ENCODE measurements at regions not wholly inside any gene's neighbourhood (a gene's known extent, or its start where the extent isn't known, plus 50 kb on each side); places are given as distances from the start of the nearest gene placed in this dataset.

DNA sequence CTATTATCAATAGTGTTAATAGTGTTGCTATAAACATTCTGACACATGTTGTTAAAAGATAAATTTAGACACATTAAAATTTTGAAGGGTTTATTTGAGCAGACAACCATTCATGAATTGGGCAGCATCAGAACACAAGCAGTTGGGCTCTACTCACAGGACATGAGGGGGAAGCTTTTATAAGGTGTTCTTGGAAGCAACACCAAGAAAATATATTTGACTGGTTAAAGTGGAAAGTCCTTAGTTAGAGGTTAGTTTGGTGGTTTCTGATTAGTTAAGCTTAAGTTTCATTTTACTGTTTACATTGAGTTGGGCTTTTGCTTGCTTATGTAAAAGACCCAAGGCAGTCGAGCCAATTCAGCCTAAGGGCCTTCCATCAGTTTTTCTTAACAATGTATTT lies 220.7 kb downstream of the CD47 start:
- Histone ChIP-seq H3K36me3 (no peaks in the 10 kb centered on the region), H3K9me3 (replicated peaks) (no peaks in the 10 kb centered on the region), H3K27me3 (ENCODE audit: low read depth) (no peaks in the 10 kb centered on the region), H3K4me1 (no peaks in the 10 kb centered on the region), H3K4me3 (no peak overlapping the region), H3K27ac (replicated peaks) (no peak overlapping the region)
- DNase-seq, result no peak
- TF ChIP-seq, protein P1, sequence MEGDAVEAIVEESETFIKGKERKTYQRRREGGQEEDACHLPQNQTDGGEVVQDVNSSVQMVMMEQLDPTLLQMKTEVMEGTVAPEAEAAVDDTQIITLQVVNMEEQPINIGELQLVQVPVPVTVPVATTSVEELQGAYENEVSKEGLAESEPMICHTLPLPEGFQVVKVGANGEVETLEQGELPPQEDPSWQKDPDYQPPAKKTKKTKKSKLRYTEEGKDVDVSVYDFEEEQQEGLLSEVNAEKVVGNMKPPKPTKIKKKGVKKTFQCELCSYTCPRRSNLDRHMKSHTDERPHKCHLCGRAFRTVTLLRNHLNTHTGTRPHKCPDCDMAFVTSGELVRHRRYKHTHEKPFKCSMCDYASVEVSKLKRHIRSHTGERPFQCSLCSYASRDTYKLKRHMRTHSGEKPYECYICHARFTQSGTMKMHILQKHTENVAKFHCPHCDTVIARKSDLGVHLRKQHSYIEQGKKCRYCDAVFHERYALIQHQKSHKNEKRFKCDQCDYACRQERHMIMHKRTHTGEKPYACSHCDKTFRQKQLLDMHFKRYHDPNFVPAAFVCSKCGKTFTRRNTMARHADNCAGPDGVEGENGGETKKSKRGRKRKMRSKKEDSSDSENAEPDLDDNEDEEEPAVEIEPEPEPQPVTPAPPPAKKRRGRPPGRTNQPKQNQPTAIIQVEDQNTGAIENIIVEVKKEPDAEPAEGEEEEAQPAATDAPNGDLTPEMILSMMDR (IDR thresholded peaks at IDR 0.05; ENCODE audit: borderline replicate concordance), result no peak
- intact Hi-C loops (cut with micrococcal nuclease), result no loop called here

DNA sequence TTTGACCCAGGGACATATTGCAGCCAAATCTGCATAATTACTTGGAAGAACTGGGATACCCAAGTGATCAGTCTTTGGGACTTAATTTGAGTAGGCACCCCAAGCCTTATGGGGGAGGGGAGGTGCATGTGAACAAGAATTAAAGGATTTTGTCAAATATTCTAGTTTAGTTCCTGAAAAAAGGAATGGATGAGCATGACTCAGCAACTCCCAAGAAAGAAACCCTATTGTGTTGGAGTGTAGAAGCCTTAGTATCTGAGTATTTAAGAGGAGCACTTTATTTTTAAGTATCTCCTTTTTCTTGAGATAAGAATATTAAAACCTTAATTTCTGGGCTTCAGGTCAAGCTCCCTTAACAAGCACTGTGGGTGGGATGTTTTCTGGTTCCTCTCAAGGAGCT lies 222.4 kb downstream of the CD47 start:
- intact Hi-C loops (cut with micrococcal nuclease), result no loop called here
- Histone ChIP-seq H3K4me3 (no peak overlapping the region), H3K27ac (replicated peaks) (no peak overlapping the region), H3K36me3 (no peaks in the 10 kb centered on the region), H3K27me3 (ENCODE audit: low read depth) (no peaks in the 10 kb centered on the region), H3K4me1 (no peaks in the 10 kb centered on the region), H3K9me3 (replicated peaks) (no peaks in the 10 kb centered on the region)
- DNase-seq, result no peak
- TF ChIP-seq, protein P1 (IDR thresholded peaks at IDR 0.05; ENCODE audit: borderline replicate concordance), result no peak

DNA sequence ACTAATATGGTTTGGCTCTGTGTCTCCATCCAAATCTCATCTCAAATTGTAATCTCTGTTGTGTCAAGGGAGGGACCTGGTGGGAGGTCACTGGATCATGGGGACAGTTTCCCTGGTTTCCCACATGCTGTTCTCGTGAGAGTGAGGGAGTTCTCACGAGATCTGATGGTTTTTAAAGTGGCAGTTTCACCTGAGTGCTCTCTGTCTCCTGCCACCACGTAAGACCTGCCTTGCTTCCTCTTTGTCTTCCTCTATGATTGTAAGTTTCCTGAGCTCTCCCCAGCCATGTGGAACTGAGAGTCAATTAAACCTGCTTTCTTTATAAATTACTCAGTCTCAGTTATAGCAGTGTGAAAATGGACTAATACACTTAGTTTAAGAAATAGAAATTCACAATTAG lies 228.9 kb downstream of the CD47 start:
- Histone ChIP-seq H3K27me3 (ENCODE audit: low read depth) (no peaks in the 10 kb centered on the region), H3K27ac (replicated peaks) (no peak overlapping the region), H3K4me3 (no peak overlapping the region), H3K36me3 (no peaks in the 10 kb centered on the region), H3K4me1 (no peaks in the 10 kb centered on the region), H3K9me3 (replicated peaks) (no peaks in the 10 kb centered on the region)
- DNase-seq, result no peak
- intact Hi-C loops (cut with micrococcal nuclease), result no loop called here
- TF ChIP-seq, protein P1 (IDR thresholded peaks at IDR 0.05; ENCODE audit: borderline replicate concordance), result no peak

DNA sequence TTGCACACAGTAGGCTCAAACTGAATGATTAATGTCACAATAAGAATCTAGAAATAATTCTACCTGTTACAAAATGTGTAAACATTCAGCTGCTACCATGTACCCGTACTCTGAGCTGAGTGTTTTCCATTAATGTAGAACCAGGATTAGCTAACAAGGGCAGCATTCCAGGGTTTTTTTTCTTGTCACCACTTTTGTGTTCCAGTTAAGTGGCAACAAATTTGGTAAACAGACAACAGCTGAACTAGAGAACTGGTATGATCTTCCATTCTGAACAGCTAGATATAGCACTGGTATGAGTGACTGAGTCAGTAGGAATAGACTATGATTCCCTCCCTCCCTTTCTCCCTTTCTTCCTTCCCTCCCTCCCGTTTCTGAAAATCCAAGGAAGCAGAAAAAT lies 229.4 kb downstream of the CD47 start:
- Histone ChIP-seq H3K36me3 (no peaks in the 10 kb centered on the region), H3K27me3 (ENCODE audit: low read depth) (no peaks in the 10 kb centered on the region), H3K4me3 (no peak overlapping the region), H3K27ac (replicated peaks) (no peak overlapping the region), H3K9me3 (replicated peaks) (no peaks in the 10 kb centered on the region), H3K4me1 (no peaks in the 10 kb centered on the region)
- TF ChIP-seq, protein P1 (IDR thresholded peaks at IDR 0.05; ENCODE audit: borderline replicate concordance), result no peak
- DNase-seq, result no peak
- intact Hi-C loops (cut with micrococcal nuclease), result no loop called here
